RWPE2 (cell line): ENCODE measurements at regions not wholly inside any gene's neighbourhood (a gene's known extent, or its start where the extent isn't known, plus 50 kb on each side); places are given as distances from the start of the nearest gene placed in this dataset.
"Not testable (repeated sequence)": the region's sequence is repeated elsewhere in the genome, so short reads cannot be mapped to it uniquely, and the experiment has no call there.

Experiments
- ATAC-seq: fragments of 200-7000 bp; cut with Tn5 transposase; 3 replicates; pipeline ENCODE4 v1.9.1; 2021; ENCODE audit warnings: low read depth
- DNase-seq: peaks from one replicate; pipeline ENCODE4 v3.0.0-alpha.2; 2020; ENCODE audit warnings: low spot score
- H3K27ac ChIP-seq: fragments of 450-650 bp; 2 replicates; pipeline ENCODE4 v1.5.1; 2017; ENCODE audit warnings: mild to moderate bottlenecking; ENCODE audit not compliant: poor library complexity, severe bottlenecking
- H3K27me3 ChIP-seq: fragments of 250-450 bp; sonication (Bioruptor Pico); 2 replicates; pipeline ENCODE4 v1.5.1; 2021; ENCODE audit warnings: mild to moderate bottlenecking, moderate library complexity; ENCODE audit not compliant: insufficient read depth, poor library complexity, severe bottlenecking
- H3K36me3 ChIP-seq: fragments of 250-450 bp; sonication (Bioruptor Pico); 2 replicates; pipeline ENCODE4 v1.5.1; 2020; ENCODE audit warnings: low read depth, mild to moderate bottlenecking, moderate library complexity
- H3K4me1 ChIP-seq: fragments of 250-450 bp; sonication (Bioruptor Pico); 2 replicates; pipeline ENCODE4 v1.5.1; 2021; ENCODE audit warnings: mild to moderate bottlenecking, moderate library complexity; ENCODE audit not compliant: insufficient read depth, poor library complexity, severe bottlenecking
- H3K4me3 ChIP-seq: fragments of 250-450 bp; sonication (Bioruptor Pico); 2 replicates; pipeline ENCODE4 v1.5.1; 2021; ENCODE audit warnings: mild to moderate bottlenecking, moderate library complexity; ENCODE audit not compliant: severe bottlenecking
- H3K9me3 ChIP-seq: fragments of 250-450 bp; sonication (Bioruptor Pico); 2 replicates; pipeline ENCODE4 v1.5.1; 2021; ENCODE audit warnings: mild to moderate bottlenecking, moderate library complexity; ENCODE audit not compliant: severe bottlenecking
- TF ChIP-seq, protein P1 (sequence below): fragments of 450-650 bp; IDR thresholded peaks from one replicate; pipeline ENCODE4 v1.5.1; 2017; ENCODE audit warnings: mild to moderate bottlenecking, moderate library complexity; ENCODE audit not compliant: poor library complexity, severe bottlenecking

DNA sequence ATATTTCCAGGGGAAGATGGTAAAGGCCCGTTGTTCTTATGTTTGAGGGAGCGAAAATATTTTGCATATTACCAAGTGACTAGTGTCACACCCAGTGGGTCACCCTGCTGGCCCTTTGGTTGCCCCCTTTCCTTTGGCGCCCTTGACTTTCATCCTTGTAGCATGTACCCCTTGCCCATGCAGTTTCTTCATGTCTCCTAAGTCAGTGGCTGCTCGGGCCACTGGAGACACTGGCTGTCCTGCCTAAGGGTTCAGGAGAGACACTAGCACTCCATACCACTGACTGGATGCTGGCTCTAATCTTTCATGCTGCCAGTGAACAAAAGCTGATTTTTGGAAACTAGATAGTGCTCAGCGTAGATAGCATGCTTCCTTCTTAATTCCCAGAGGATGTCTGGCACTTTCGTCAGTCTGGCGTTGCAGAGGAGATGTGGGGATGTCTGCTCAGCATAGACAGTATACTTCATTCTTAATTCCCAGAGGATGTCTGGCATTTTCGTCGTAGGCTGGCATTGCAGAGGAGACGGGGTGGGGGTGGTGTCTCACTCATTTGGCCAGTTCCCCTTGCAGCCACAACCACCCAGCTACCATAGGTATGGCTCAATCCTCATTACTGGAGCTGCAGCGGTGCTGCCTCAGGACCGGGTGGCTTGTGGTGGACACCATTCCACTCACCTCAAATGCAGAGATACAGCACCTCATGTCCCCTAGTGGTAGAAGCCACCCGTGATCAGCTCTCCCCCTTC is 770.9 kb upstream of the TPTE start:
- Histone ChIP-seq H3K4me3 (no peak overlapping the region), H3K9me3 (peaks cover 2% of the 10 kb centered on the region)

DNA sequence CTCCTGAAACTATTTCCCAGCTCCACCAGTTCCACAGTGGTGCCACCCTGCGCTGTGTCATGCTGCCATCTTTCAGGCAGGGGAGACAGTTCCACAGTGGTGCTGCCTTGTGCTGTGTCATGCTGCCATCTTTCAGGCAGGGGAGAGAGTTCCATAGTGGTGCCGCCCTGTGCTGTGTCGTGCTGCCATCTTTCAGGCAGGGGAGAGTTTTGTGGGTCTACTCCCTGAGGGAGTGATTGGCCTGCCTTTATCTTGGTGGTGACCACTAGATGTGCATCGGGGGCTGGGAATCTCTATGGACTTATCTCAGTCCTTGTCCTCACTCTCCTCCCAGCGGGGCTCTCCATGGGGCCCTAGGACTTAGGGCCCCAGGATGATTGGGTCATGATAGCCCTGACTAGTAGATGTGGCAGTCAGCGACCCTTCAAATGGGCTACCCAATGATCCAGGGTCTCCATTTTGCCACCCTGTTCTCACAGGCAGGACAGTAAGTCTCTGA is 770.2 kb upstream of the TPTE start:
- DNase-seq, ATAC-seq, H3K9me3 ChIP-seq, H3K36me3 ChIP-seq, H3K27me3 ChIP-seq, H3K27ac ChIP-seq, H3K4me3 ChIP-seq, H3K4me1 ChIP-seq: not testable (repeated sequence)

More for the DNA sequence above, 770.9 kb upstream of the TPTE start:
- DNase-seq, result no peak
- TF ChIP-seq, protein P1, sequence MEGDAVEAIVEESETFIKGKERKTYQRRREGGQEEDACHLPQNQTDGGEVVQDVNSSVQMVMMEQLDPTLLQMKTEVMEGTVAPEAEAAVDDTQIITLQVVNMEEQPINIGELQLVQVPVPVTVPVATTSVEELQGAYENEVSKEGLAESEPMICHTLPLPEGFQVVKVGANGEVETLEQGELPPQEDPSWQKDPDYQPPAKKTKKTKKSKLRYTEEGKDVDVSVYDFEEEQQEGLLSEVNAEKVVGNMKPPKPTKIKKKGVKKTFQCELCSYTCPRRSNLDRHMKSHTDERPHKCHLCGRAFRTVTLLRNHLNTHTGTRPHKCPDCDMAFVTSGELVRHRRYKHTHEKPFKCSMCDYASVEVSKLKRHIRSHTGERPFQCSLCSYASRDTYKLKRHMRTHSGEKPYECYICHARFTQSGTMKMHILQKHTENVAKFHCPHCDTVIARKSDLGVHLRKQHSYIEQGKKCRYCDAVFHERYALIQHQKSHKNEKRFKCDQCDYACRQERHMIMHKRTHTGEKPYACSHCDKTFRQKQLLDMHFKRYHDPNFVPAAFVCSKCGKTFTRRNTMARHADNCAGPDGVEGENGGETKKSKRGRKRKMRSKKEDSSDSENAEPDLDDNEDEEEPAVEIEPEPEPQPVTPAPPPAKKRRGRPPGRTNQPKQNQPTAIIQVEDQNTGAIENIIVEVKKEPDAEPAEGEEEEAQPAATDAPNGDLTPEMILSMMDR, result no peak
- Histone ChIP-seq H3K4me1 (no peaks in the 10 kb centered on the region), H3K27ac (no peak overlapping the region), H3K36me3 (no peaks in the 10 kb centered on the region), H3K27me3 (no peaks in the 10 kb centered on the region)
- ATAC-seq, result no peak

DNA sequence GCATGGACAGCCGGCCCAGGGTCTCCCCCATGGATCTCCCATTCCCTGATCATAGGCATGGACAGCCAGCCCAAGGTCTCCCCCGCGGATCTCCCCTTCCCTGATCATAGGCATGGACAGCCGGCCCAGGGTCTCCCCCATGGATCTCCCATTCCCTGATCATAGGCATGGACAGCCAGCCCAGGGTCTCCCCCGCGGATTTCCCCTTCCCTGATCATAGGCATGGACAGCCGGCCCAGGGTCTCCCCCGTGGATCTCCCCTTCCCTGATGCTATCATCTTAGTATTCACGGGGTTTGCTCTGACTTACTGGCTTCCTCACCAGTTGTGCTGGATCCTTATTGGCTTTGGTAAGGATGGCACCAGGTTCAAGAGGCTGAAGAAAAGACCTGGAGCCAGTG is 769.4 kb upstream of the TPTE start:
- not testable (repeated sequence) for H3K4me3 ChIP-seq, DNase-seq, H3K4me1 ChIP-seq, ATAC-seq, H3K36me3 ChIP-seq, H3K27ac ChIP-seq, H3K27me3 ChIP-seq, H3K9me3 ChIP-seq

DNA sequence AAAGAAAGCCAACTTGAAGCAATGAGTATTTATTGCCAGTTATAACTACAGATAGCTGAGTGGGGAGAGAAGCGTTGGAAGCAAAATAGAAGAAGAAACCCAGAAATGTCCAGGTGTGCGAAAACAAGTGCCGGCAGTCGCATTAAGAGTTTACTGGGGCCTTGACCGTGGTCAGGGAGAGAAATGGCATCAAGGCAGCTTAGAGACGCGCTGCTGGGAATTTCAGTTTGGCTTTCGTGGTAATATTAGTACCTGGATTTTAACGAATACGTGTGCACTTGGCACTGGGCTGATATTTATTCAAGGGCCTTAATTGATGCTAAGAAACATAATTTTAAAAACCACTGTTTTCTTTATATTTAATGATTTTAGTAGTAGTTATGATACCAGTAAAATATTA is 767.9 kb upstream of the TPTE start:
- H3K4me1 ChIP-seq, H3K27ac ChIP-seq, H3K27me3 ChIP-seq, H3K4me3 ChIP-seq, ATAC-seq, H3K9me3 ChIP-seq, H3K36me3 ChIP-seq, DNase-seq: not testable (repeated sequence)

DNA sequence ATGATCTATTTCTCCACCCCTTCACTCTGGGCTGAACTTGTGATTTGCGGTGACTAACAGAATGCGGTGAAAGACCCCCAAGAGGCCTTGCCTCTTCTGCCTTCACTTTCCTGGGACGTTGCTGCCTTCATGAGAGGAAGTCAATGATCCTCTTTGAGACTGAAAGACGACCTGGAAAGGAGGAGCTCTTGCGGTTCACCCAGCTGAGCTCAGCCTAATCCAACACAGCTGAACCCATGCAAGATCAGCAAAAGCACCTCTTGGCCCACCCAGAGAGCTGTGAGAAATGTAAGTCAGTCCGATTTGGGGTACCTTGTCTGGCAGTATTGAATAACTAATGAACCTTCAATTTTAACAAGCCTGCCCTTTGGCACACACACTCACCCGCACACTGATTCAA is 767.4 kb upstream of the TPTE start:
- Histone ChIP-seq H3K9me3 (peaks cover 7% of the 10 kb centered on the region), H3K4me1 (no peaks in the 10 kb centered on the region), H3K27ac (no peak overlapping the region), H3K36me3 (no peaks in the 10 kb centered on the region), H3K4me3 (no peak overlapping the region), H3K27me3 (peaks cover 5% of the 10 kb centered on the region)
- no peak for DNase-seq
- TF ChIP-seq, protein P1, result no peak
- ATAC-seq, result no peak

DNA sequence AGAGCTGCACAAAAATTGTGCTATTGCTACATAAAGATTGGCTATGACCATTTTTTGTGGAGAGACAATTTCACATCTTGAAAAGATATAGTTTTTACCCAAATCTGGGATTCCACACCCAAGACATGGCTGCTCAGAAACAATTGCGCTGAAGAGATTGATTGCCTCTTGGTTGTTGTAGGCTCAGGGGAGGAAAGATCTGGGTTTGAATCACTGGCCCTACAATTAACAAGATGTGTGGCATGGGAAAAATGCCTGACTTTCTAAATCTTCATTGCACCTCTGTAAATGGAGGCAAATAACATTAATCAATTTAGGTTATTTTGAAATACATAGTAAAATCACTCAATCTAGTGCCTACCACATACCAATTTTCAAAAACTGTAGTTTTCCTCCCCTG is 766.9 kb upstream of the TPTE start:
- not testable (repeated sequence) for ATAC-seq, H3K27me3 ChIP-seq, DNase-seq, H3K27ac ChIP-seq, H3K4me1 ChIP-seq, H3K36me3 ChIP-seq, H3K4me3 ChIP-seq
- peaks cover 12% of the 10 kb centered on the region for H3K9me3 ChIP-seq

DNA sequence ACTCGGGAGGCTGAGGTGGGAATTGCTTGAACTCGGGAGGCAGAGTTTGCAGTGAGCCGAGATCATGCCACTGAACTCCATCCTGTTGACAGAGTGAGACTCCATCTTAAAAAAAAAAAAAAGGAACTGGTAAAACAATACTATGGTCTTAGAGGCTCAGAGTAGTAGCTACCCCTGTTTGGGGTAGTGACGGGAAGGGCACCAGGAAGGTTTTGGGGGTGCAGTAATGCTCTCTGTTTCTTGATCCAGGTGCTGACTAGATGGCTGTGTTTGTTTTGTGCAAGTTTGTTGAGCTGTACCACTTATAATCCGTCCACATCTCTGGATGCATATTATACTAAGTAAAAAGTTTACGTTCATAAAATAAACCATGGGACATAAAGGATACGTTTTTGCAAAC is 765.8 kb upstream of the TPTE start:
- Histone ChIP-seq H3K9me3 (peaks cover 14% of the 10 kb centered on the region), H3K36me3 (no peaks in the 10 kb centered on the region), H3K27ac (no peak overlapping the region), H3K27me3 (peaks cover 11% of the 10 kb centered on the region), H3K4me3 (no peak overlapping the region), H3K4me1 (no peaks in the 10 kb centered on the region)
- ATAC-seq (no peak), DNase-seq (no peak)
- TF ChIP-seq, protein P1, result no peak
